IMR-90 (cell line): ENCODE measurements at regions not wholly inside any gene's neighbourhood (a gene's known extent, or its start where the extent isn't known, plus 50 kb on each side); places are given as distances from the start of the nearest gene placed in this dataset.

Experiments
- ATAC-seq: fragments of 200-7000 bp; cut with Tn5 transposase; 2 replicates; pipeline ENCODE4 v1.9.1; 2020; ENCODE audit warnings: low read depth, mild to moderate bottlenecking, moderate library complexity
- BruUV-seq: library from RNA; stranded (reverse); fragments of 400-500 nt; replicated peaks from 2 replicates; lab custom pipeline; 2021; lab: Mats Ljungman, UMichigan
- CTCF ChIA-PET: fragments of 300-600 bp; formaldehyde crosslinking; extraction: SDS; loops from one replicate; lab custom pipeline; 2021; ENCODE audit warnings: antibody characterized with exemption; lab: Yijun Ruan, JAX
- POLR2A ChIA-PET: fragments of 300-600 bp; sonication (Branson Sonifier 250); formaldehyde crosslinking; loops from one replicate; lab custom pipeline; 2022; ENCODE audit warnings: antibody characterized with exemption; ENCODE audit not compliant: unreplicated experiment; lab: Charles Lee
- DNase-seq: peaks from one replicate; pipeline ENCODE4 v3.0.0; 2013
- H2AFZ ChIP-seq: replicated peaks from 2 replicates; pipeline ENCODE3; 2013; ENCODE audit warnings: low read length, mild to moderate bottlenecking; ENCODE audit not compliant: poor library complexity
- H2AK5ac ChIP-seq: 2 replicates; pipeline ENCODE4 v1.6.1; 2013; ENCODE audit warnings: low read depth, low read length, inconsistent platforms
- H2AK9ac ChIP-seq: replicated peaks from 2 replicates; pipeline ENCODE3; 2013; ENCODE audit warnings: mild to moderate bottlenecking, low read depth, low read length, moderate library complexity; ENCODE audit not compliant: poor library complexity
- H2BK120ac ChIP-seq: 2 replicates; pipeline ENCODE4 v1.6.1; 2013; ENCODE audit warnings: low read depth, low read length, inconsistent platforms
- H2BK15ac ChIP-seq: 3 replicates; pipeline ENCODE4 v1.6.1; 2013; ENCODE audit warnings: low read depth, low read length, inconsistent platforms
- H2BK20ac ChIP-seq: 2 replicates; pipeline ENCODE4 v1.6.1; 2013; ENCODE audit warnings: low read depth, mild to moderate bottlenecking, inconsistent platforms, low read length, moderate library complexity
- H2BK5ac ChIP-seq: 2 replicates; pipeline ENCODE4 v1.6.1; 2013; ENCODE audit warnings: mild to moderate bottlenecking, low read depth, low read length, inconsistent platforms; ENCODE audit not compliant: poor library complexity, severe bottlenecking
- H3K14ac ChIP-seq: replicated peaks from 2 replicates; pipeline ENCODE4 v1.6.1; 2013; ENCODE audit warnings: low read depth, low read length, inconsistent platforms
- H3K18ac ChIP-seq: 2 replicates; pipeline ENCODE4 v1.6.1; 2013; ENCODE audit warnings: low read depth, low read length, control low read depth
- H3K23ac ChIP-seq: 2 replicates; pipeline ENCODE4 v1.6.1; 2013; ENCODE audit warnings: low read depth, low read length, inconsistent platforms
- H3K27ac ChIP-seq: 2 replicates; pipeline ENCODE4 v1.5.1; 2013; ENCODE audit warnings: mild to moderate bottlenecking, control low read depth, low read length; ENCODE audit not compliant: insufficient read depth
- H3K27me3 ChIP-seq: 2 replicates; pipeline ENCODE4 v1.6.1; 2013; ENCODE audit warnings: low read length; ENCODE audit not compliant: control insufficient read depth, insufficient read depth
- H3K36me3 ChIP-seq: 2 replicates; pipeline ENCODE4 v1.6.1; 2013; ENCODE audit warnings: low read length, mixed read lengths; ENCODE audit not compliant: control insufficient read depth, insufficient read depth
- H3K4ac ChIP-seq: 2 replicates; pipeline ENCODE4 v1.6.1; 2013; ENCODE audit warnings: low read depth, low read length, inconsistent platforms
- H3K4me1 ChIP-seq: 2 replicates; pipeline ENCODE4 v1.6.1; 2013; ENCODE audit warnings: low read length, mixed read lengths; ENCODE audit not compliant: control insufficient read depth, insufficient read depth
- H3K4me2 ChIP-seq: 2 replicates; pipeline ENCODE4 v1.6.1; 2013; ENCODE audit warnings: low read depth, mild to moderate bottlenecking, control low read depth, low read length, moderate library complexity
- H3K4me3 ChIP-seq: 2 replicates; pipeline ENCODE4 v1.5.1; 2013; ENCODE audit warnings: low read depth, mild to moderate bottlenecking, control low read depth, low read length, moderate library complexity; ENCODE audit not compliant: insufficient read depth
- H3K56ac ChIP-seq: 2 replicates; pipeline ENCODE4 v1.6.1; 2013; ENCODE audit warnings: low read length, inconsistent platforms; ENCODE audit not compliant: insufficient read depth; ENCODE audit errors: extremely low read depth
- H3K79me1 ChIP-seq, 2 experiments: 2 replicates each; pipeline ENCODE4 v1.6.1; 2013; ENCODE audit warnings: low read length in 2 of 2, inconsistent platforms in 1 of 2, low read depth in 1 of 2
- H3K9ac ChIP-seq: 2 replicates; pipeline ENCODE4 v1.6.1; 2013; ENCODE audit warnings: low read depth, low read length, control low read depth
- H3K9me1 ChIP-seq: 2 replicates; pipeline ENCODE4 v1.6.1; 2013; ENCODE audit warnings: low read length, inconsistent platforms; ENCODE audit not compliant: insufficient read depth
- H3K9me3 ChIP-seq: 2 replicates; pipeline ENCODE4 v1.6.1; 2013; ENCODE audit warnings: low read length; ENCODE audit not compliant: control insufficient read depth, insufficient read depth
- H4K20me1 ChIP-seq: 2 replicates; pipeline ENCODE4 v1.6.1; 2013; ENCODE audit warnings: low read length, inconsistent platforms; ENCODE audit not compliant: insufficient read depth
- H4K5ac ChIP-seq: 2 replicates; pipeline ENCODE4 v1.6.1; 2013; ENCODE audit warnings: mild to moderate bottlenecking, low read depth, low read length, control low read depth
- H4K8ac ChIP-seq, 2 experiments: 2 replicates each; pipeline ENCODE4 v1.6.1; 2013; ENCODE audit warnings: low read depth in 2 of 2, low read length in 2 of 2, control low read depth in 1 of 2, inconsistent platforms in 1 of 2
- H4K91ac ChIP-seq: 2 replicates; pipeline ENCODE4 v1.6.1; 2013; ENCODE audit warnings: low read depth, low read length, inconsistent platforms; ENCODE audit not compliant: insufficient read depth
- BHLHE40 ChIP-seq: fragments of 150-350 bp; IDR thresholded peaks from 2 replicates; pipeline ENCODE4 v1.6.1; 2016; ENCODE audit warnings: mild to moderate bottlenecking, low read depth, low read length
- CEBPB ChIP-seq: IDR thresholded peaks from 2 replicates; pipeline ENCODE4 v1.6.1; 2012; ENCODE audit warnings: low read depth, low read length, improper control_type of control experiment
- CHD1 ChIP-seq: IDR thresholded peaks from 2 replicates; pipeline ENCODE4 v1.6.1; 2012; ENCODE audit warnings: low read depth, low read length, improper control_type of control experiment
- ELK1 ChIP-seq: fragments of 150-350 bp; IDR thresholded peaks from 2 replicates; pipeline ENCODE4 v1.6.1; 2016; ENCODE audit warnings: low read depth, mild to moderate bottlenecking, low read length, moderate library complexity, borderline replicate concordance
- MAFK ChIP-seq: IDR thresholded peaks from 2 replicates; pipeline ENCODE4 v1.6.1; 2012; ENCODE audit warnings: low read depth, low read length, improper control_type of control experiment
- NFE2L2 ChIP-seq: fragments of 150-350 bp; IDR thresholded peaks from 2 replicates; pipeline ENCODE4 v1.6.1; 2016; ENCODE audit warnings: low read depth, mild to moderate bottlenecking, low read length
- POLR2A ChIP-seq: IDR thresholded peaks from 2 replicates; pipeline ENCODE4 v1.6.1; 2012; ENCODE audit warnings: mild to moderate bottlenecking, low read depth, low read length
- WGBS, 2 experiments: methylation state at CpG; one replicate each; pipeline versions ENCODE4 v1.1.5 to v1.1.7; 2013; ENCODE audit warnings: missing lambda C conversion rate in 2 of 2; ENCODE audit not compliant: insufficient read length in 1 of 2; ENCODE audit errors: extremely low coverage in 2 of 2; 5-methylcytosine and 5-hydroxymethylcytosine counted together
- dilution Hi-C: fragments of 300-500 bp; cut with HindIII; formaldehyde crosslinking; loops from one replicate; pipeline ENCODE4 v1.14.3; 2018; ENCODE audit warnings: low sequenced_read_pairs; ENCODE audit not compliant: unreplicated experiment
- in situ Hi-C: fragments of 300-500 bp; cut with MboI; formaldehyde crosslinking; loops from 3 replicates; pipeline ENCODE4 v1.14.3; 2019; ENCODE audit warnings: low sequenced_read_pairs, inconsistent platforms, mixed read lengths
- intact Hi-C: fragments of 100-400 bp; cut with micrococcal nuclease; formaldehyde crosslinking; loops from 2 replicates; pipeline ENCODE4 v1.10.0; 2022
- TF ChIP-seq, protein P1 (sequence below): fragments of 150-350 bp; IDR thresholded peaks from 2 replicates; pipeline ENCODE4 v1.6.1; 2017; ENCODE audit warnings: mild to moderate bottlenecking, antibody characterized with exemption, low read length, low read depth

DNA sequence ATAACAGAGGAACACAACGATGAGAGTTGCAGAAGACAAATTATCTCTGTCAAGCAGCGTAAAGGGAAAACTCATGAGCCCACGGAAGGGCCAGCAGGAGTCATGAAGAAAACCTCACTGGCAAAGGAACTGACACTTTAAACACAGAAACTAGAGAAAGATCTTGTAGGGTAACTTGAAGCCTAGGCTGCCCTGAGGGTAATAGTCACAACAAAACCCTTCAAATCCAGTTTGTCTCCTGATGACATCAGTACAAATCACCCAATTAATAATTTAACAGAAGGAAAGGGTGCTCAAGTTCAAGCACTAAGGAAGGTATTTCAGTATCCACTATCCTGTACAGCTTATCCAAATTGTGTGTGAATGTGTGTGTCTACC, 549.1 kb downstream of the MTRR start:
- Histone ChIP-seq H2BK20ac (no peak overlapping the region), H3K4ac (no peak overlapping the region), H4K5ac (no peak overlapping the region), H3K4me3 (no peak overlapping the region), H2AFZ (no peak overlapping the region), H3K79me1 (no peaks in the 10 kb centered on the region), H3K36me3 (no peaks in the 10 kb centered on the region), H2BK15ac (no peak overlapping the region), H3K4me2 (no peak overlapping the region), H2BK120ac (no peak overlapping the region), H3K18ac (no peak overlapping the region), H3K9me3 (no peaks in the 10 kb centered on the region), H3K9ac (no peak overlapping the region), H4K20me1 (no peaks in the 10 kb centered on the region), H3K27me3 (no peaks in the 10 kb centered on the region; the same call in 1 of the 2 replicates), H2AK9ac (no peak overlapping the region), H3K9me1 (no peaks in the 10 kb centered on the region), H3K23ac (no peak overlapping the region), H4K91ac (no peak overlapping the region), H3K56ac (no peak overlapping the region), H4K8ac (no peak overlapping the region), H2BK5ac (no peak overlapping the region), H2AK5ac (no peak overlapping the region), H3K4me1 (no peaks in the 10 kb centered on the region), H3K27ac (no peak overlapping the region), H3K14ac (no peak overlapping the region)
- ATAC-seq = no peak
- no peak for DNase-seq
- ChIA-PET POLR2A (no interaction called here), CTCF (no interaction called here)
- dilution Hi-C loops = no loop called here
- no TSS peak for BruUV-seq
- TF ChIP-seq BHLHE40 (no peak), MAFK (no peak), NFE2L2 (no peak), CEBPB (no peak), CHD1 (no peak), ELK1 (no peak), POLR2A (no peak)
- TF ChIP-seq, protein P1, sequence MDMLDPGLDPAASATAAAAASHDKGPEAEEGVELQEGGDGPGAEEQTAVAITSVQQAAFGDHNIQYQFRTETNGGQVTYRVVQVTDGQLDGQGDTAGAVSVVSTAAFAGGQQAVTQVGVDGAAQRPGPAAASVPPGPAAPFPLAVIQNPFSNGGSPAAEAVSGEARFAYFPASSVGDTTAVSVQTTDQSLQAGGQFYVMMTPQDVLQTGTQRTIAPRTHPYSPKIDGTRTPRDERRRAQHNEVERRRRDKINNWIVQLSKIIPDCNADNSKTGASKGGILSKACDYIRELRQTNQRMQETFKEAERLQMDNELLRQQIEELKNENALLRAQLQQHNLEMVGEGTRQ = no peak
- intact Hi-C loops = no loop called here
- in situ Hi-C loops = no loop called here
- WGBS, 2 experiments = no CpG with 5 or more reads among the region's 3 CpGs
